ENCODE measurements at regions not wholly inside any gene's neighbourhood (a gene's known extent, or its start where the extent isn't known, plus 50 kb on each side); places are given as distances from the start of the nearest gene placed in this dataset.

DNA sequence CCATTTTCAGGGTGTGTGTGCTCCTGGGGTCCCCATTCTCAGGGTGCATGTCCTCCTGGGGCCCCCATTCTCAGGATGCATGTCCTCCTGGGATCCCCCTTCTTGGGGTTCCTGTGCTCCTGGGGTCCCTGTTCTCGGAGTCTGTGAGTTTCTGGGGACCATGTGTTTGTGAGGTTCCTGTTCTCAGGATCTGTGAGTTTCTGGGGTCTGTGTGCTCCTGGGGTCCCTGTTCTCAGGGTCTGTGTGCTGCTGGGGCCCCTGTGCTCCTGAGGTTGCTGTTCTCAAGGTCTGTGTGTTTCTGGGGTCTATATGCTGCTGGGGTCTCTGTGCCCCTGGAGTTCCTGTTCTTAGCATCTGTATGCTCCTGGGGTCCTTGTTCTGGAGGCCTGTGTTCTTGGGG is 425.5 kb downstream of the GLRX3 start:
- TF ChIP-seq, protein P1, sequence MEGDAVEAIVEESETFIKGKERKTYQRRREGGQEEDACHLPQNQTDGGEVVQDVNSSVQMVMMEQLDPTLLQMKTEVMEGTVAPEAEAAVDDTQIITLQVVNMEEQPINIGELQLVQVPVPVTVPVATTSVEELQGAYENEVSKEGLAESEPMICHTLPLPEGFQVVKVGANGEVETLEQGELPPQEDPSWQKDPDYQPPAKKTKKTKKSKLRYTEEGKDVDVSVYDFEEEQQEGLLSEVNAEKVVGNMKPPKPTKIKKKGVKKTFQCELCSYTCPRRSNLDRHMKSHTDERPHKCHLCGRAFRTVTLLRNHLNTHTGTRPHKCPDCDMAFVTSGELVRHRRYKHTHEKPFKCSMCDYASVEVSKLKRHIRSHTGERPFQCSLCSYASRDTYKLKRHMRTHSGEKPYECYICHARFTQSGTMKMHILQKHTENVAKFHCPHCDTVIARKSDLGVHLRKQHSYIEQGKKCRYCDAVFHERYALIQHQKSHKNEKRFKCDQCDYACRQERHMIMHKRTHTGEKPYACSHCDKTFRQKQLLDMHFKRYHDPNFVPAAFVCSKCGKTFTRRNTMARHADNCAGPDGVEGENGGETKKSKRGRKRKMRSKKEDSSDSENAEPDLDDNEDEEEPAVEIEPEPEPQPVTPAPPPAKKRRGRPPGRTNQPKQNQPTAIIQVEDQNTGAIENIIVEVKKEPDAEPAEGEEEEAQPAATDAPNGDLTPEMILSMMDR (conservative IDR thresholded peaks at IDR 0.05): no peak
- TF ChIP-seq ZFX (IDR thresholded peaks at IDR 0.05): no peak
